SK-N-SH treated with all-trans-retinoic acid at 6 μM for 48 hours (cell line): ENCODE measurements at regions not wholly inside any gene's neighbourhood (a gene's known extent, or its start where the extent isn't known, plus 50 kb on each side); places are given as distances from the start of the nearest gene placed in this dataset.

ENCODE experiments used
- ATAC-seq: fragments of 200-7000 bp; cut with Tn5 transposase; 3 replicates; pipeline ENCODE4 v1.9.1; 2020; ENCODE audit warnings: mild to moderate bottlenecking, moderate library complexity
- ARNTL ChIP-seq: fragments of 450-650 bp; formaldehyde crosslinking; IDR thresholded peaks from 2 replicates; pipeline ENCODE4 v1.5.0; 2020; ENCODE audit warnings: low read depth, mild to moderate bottlenecking, moderate library complexity, borderline replicate concordance
- BACH2 ChIP-seq: fragments of 250-450 bp; sonication (Bioruptor Pico); IDR thresholded peaks from 2 replicates; pipeline ENCODE4 v1.9.0; 2021; ENCODE audit warnings: mild to moderate bottlenecking, borderline replicate concordance
- CSDC2 ChIP-seq: fragments of 250-450 bp; sonication (Bioruptor Pico); IDR thresholded peaks from 2 replicates; pipeline ENCODE4 v1.5.0; 2020; ENCODE audit warnings: mild to moderate bottlenecking, moderate library complexity
- ESRRG ChIP-seq: fragments of 250-450 bp; sonication (Bioruptor Pico); IDR thresholded peaks from 2 replicates; pipeline ENCODE4 v1.6.1; 2021; ENCODE audit warnings: mild to moderate bottlenecking
- GLIS3 ChIP-seq: fragments of 250-450 bp; sonication (Bioruptor Pico); IDR thresholded peaks from 2 replicates; pipeline ENCODE4 v1.5.0; 2020; ENCODE audit warnings: mild to moderate bottlenecking, moderate library complexity
- ISL1 ChIP-seq: fragments of 250-450 bp; sonication (Bioruptor Pico); IDR thresholded peaks from 2 replicates; pipeline ENCODE4 v2.1.2; 2022; ENCODE audit warnings: mild to moderate bottlenecking, moderate library complexity
- OSR1 ChIP-seq: fragments of 250-450 bp; sonication (Bioruptor Pico); IDR thresholded peaks from 2 replicates; pipeline ENCODE4 v1.8.0; 2022; ENCODE audit warnings: moderate library complexity, mild to moderate bottlenecking, inconsistent platforms
- PATZ1 ChIP-seq: fragments of 250-450 bp; sonication (Bioruptor Pico); IDR thresholded peaks from 2 replicates; pipeline ENCODE4 v1.8.0; 2020; ENCODE audit warnings: mild to moderate bottlenecking, moderate library complexity, borderline replicate concordance
- POU6F1 ChIP-seq: fragments of 250-450 bp; sonication (Bioruptor Pico); IDR thresholded peaks from 2 replicates; pipeline ENCODE4 v1.8.0; 2021; ENCODE audit warnings: low read depth, mild to moderate bottlenecking, moderate library complexity, borderline replicate concordance
- PPARA ChIP-seq: fragments of 250-450 bp; sonication (Bioruptor Pico); IDR thresholded peaks from 2 replicates; pipeline ENCODE4 v1.5.0; 2020; ENCODE audit warnings: mild to moderate bottlenecking, borderline replicate concordance
- SNAI2 ChIP-seq: fragments of 250-450 bp; sonication (Bioruptor Pico); IDR thresholded peaks from 2 replicates; pipeline ENCODE4 v1.5.0; 2020; ENCODE audit warnings: mild to moderate bottlenecking, moderate library complexity
- TCF4 ChIP-seq: fragments of 250-450 bp; sonication (Bioruptor Pico); IDR thresholded peaks from 2 replicates; pipeline ENCODE4 v1.8.0; 2021; ENCODE audit warnings: mild to moderate bottlenecking, moderate library complexity, borderline replicate concordance
- TOX ChIP-seq: fragments of 250-450 bp; sonication (Bioruptor Pico); IDR thresholded peaks from 2 replicates; pipeline ENCODE4 v1.8.0; 2021; ENCODE audit warnings: mild to moderate bottlenecking, moderate library complexity, borderline replicate concordance
- TSHZ2 ChIP-seq: fragments of 250-450 bp; sonication (Bioruptor Pico); IDR thresholded peaks from 2 replicates; pipeline ENCODE4 v1.5.0; 2020; ENCODE audit warnings: mild to moderate bottlenecking, moderate library complexity
- ZC3H10 ChIP-seq: fragments of 250-450 bp; sonication (Bioruptor Pico); IDR thresholded peaks from 2 replicates; pipeline ENCODE4 v1.5.1; 2021; ENCODE audit warnings: mild to moderate bottlenecking, moderate library complexity
- ZFP3 ChIP-seq: fragments of 250-450 bp; sonication (Bioruptor Pico); IDR thresholded peaks from 2 replicates; pipeline ENCODE4 v1.5.0; 2020; ENCODE audit warnings: mild to moderate bottlenecking, moderate library complexity
- ZFP30 ChIP-seq: fragments of 450-650 bp; formaldehyde crosslinking; IDR thresholded peaks from 2 replicates; pipeline ENCODE4 v1.5.0; 2022; ENCODE audit warnings: mild to moderate bottlenecking, moderate library complexity
- ZNF565 ChIP-seq: fragments of 450-650 bp; formaldehyde crosslinking; conservative IDR thresholded peaks from 2 replicates; pipeline ENCODE4 v1.5.0; 2020; ENCODE audit warnings: low read depth, mild to moderate bottlenecking, moderate library complexity
- ZNF70 ChIP-seq: fragments of 450-650 bp; formaldehyde crosslinking; IDR thresholded peaks from 2 replicates; pipeline ENCODE4 v1.5.0; 2020; ENCODE audit warnings: mild to moderate bottlenecking, moderate library complexity
- ZNF8 ChIP-seq: fragments of 450-650 bp; formaldehyde crosslinking; IDR thresholded peaks from 2 replicates; pipeline ENCODE4 v1.5.0; 2020; ENCODE audit warnings: mild to moderate bottlenecking, moderate library complexity

GRCh38 chr3:168625477-168625876 lies 529.8 kb upstream of the GOLIM4 start:
- TF ChIP-seq ESRRG (no peak), PPARA (CRISPR knock-in tag) (no peak), TCF4 (no peak), TSHZ2 (CRISPR knock-in tag) (no peak), SNAI2 (CRISPR knock-in tag) (no peak), TOX (no peak), ZNF565 (CRISPR knock-in tag) (no peak), PATZ1 (no peak), GLIS3 (no peak), BACH2 (no peak), ZC3H10 (no peak), ZNF8 (CRISPR knock-in tag) (no peak), ZNF70 (CRISPR knock-in tag) (no peak)
- ATAC-seq = no peak

- no peak for TF ChIP-seq TOX
- no peak for TF ChIP-seq ISL1
- TF ChIP-seq ZNF70 (CRISPR knock-in tag) = no peak
- TF ChIP-seq ZC3H10 = no peak
- no peak for TF ChIP-seq ARNTL (CRISPR knock-in tag)
- TF ChIP-seq CSDC2 (CRISPR knock-in tag) = no peak
- TF ChIP-seq ZFP3 (CRISPR knock-in tag) = no peak
- no peak for TF ChIP-seq OSR1
- no peak for TF ChIP-seq ZNF8 (CRISPR knock-in tag)
- TF ChIP-seq PPARA (CRISPR knock-in tag) = no peak
- no peak for TF ChIP-seq TCF4
- TF ChIP-seq GLIS3 = no peak
- no peak for TF ChIP-seq BACH2
- no peak for ATAC-seq
Measured at GRCh38 chr3:168624892-168625448, 529.2 kb upstream of the GOLIM4 start.

- ATAC-seq = no peak
- TF ChIP-seq ZFP3 (CRISPR knock-in tag) (no peak), ISL1 (no peak), ZFP30 (CRISPR knock-in tag) (no peak), TSHZ2 (CRISPR knock-in tag) (no peak), ARNTL (CRISPR knock-in tag) (no peak), ZNF70 (CRISPR knock-in tag) (no peak), POU6F1 (CRISPR knock-in tag) (no peak), TCF4 (no peak), SNAI2 (CRISPR knock-in tag) (no peak), CSDC2 (CRISPR knock-in tag) (no peak), ESRRG (no peak), PPARA (CRISPR knock-in tag) (no peak), ZC3H10 (no peak), GLIS3 (no peak), ZNF565 (CRISPR knock-in tag) (no peak), OSR1 (no peak), BACH2 (no peak)
Measured at GRCh38 chr3:168624195-168624594, 528.5 kb upstream of the GOLIM4 start.
